Fibroblast of lung (primary cell): ENCODE measurements at regions not wholly inside any gene's neighbourhood (a gene's known extent, or its start where the extent isn't known, plus 50 kb on each side); places are given as distances from the start of the nearest gene placed in this dataset.

Experiments
- DNase-seq, 2 donors: peaks; one replicate each; pipeline versions ENCODE4 v3.0.0 to v3.0.0-alpha.2; 2010; ENCODE audit warnings: low read depth in 2 of 2
- H2AFZ ChIP-seq: 2 replicates; pipeline ENCODE4 v1.5.1; 2012; ENCODE audit warnings: low read length, control low read depth, inconsistent platforms
- H3K27ac ChIP-seq: 2 replicates; pipeline ENCODE4 v1.5.1; 2011; ENCODE audit warnings: low read length, control low read depth; ENCODE audit not compliant: insufficient read depth
- H3K27me3 ChIP-seq: 2 replicates; pipeline ENCODE4 v1.5.1; 2011; ENCODE audit warnings: mild to moderate bottlenecking, low read length; ENCODE audit not compliant: control insufficient read depth, insufficient read depth
- H3K36me3 ChIP-seq: 2 replicates; pipeline ENCODE4 v1.5.1; 2011; ENCODE audit warnings: low read length; ENCODE audit not compliant: control insufficient read depth, insufficient read depth
- H3K4me1 ChIP-seq: 2 replicates; pipeline ENCODE4 v1.5.1; 2011; ENCODE audit warnings: low read length; ENCODE audit not compliant: control insufficient read depth, insufficient read depth; ENCODE audit errors: extremely low read depth
- H3K4me2 ChIP-seq: 2 replicates; pipeline ENCODE4 v1.5.1; 2011; ENCODE audit warnings: low read length, control low read depth; ENCODE audit not compliant: insufficient read depth; ENCODE audit errors: extremely low read depth
- H3K4me3 ChIP-seq, 4 experiments: fragments of 200-600 bp in 1 of 4; sonication (generic) in 1 of 4; replicated peaks in 1 of 4; 2 replicates each; pipeline ENCODE4 v1.5.1; 2011 to 2016; ENCODE audit warnings: low read length in 4 of 4, low read depth in 3 of 4, mild to moderate bottlenecking in 3 of 4, control low read depth in 2 of 4, inconsistent platforms in 1 of 4, mixed read lengths in 1 of 4; ENCODE audit not compliant: insufficient read depth in 1 of 4; ENCODE audit errors: control extremely low read depth in 1 of 4
- H3K79me2 ChIP-seq: 2 replicates; pipeline ENCODE4 v1.5.1; 2012; ENCODE audit warnings: mild to moderate bottlenecking, low read length, inconsistent platforms; ENCODE audit not compliant: control insufficient read depth, insufficient read depth
- H3K9ac ChIP-seq: 2 replicates; pipeline ENCODE4 v1.5.1; 2011; ENCODE audit warnings: mild to moderate bottlenecking, low read length, control low read depth; ENCODE audit not compliant: insufficient read depth
- H3K9me3 ChIP-seq: 2 replicates; pipeline ENCODE4 v1.5.1; 2012; ENCODE audit warnings: low read depth, low read length; ENCODE audit not compliant: control insufficient read depth, insufficient read depth
- H4K20me1 ChIP-seq: 2 replicates; pipeline ENCODE4 v1.5.1; 2011; ENCODE audit warnings: low read length; ENCODE audit not compliant: control insufficient read depth, insufficient read depth; ENCODE audit errors: extremely low read depth
- EZH2 ChIP-seq: IDR thresholded peaks from 2 replicates; pipeline ENCODE4 v1.5.1; 2012; ENCODE audit warnings: low read length, control low read depth, mild to moderate bottlenecking; ENCODE audit errors: missing control alignments
- TF ChIP-seq, protein P1 (sequence below), 2 donors: IDR thresholded peaks in 1 of 2; conservative IDR thresholded peaks in 1 of 2; 1 replicate in 1 of 2; 2 replicates in 1 of 2; pipeline ENCODE4 v1.5.1; 2011 to 2012; ENCODE audit warnings: low read length in 2 of 2, control low read depth in 1 of 2, inconsistent platforms in 1 of 2, low read depth in 1 of 2, mild to moderate bottlenecking in 1 of 2

DNA sequence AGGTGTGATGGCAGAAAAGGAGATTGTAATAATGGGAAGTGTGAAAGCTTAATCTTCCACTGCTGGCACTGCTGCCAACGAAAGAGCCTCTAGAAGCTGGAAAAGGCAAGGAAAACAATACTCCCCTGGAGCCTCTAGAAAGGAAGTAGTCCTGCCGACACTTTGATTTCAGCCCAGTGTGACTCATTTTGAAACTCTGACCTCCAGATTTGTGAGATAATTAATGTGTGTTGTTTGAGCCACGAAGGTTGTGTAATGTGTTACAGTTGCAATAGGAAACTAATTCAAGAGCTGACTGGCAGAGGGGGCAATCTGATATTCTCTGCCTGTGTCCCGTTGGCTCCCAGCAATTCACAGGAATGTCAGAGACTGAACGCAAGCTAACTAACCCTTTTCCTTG lies 219.2 kb upstream of the UBE2E3 start:
- no peaks in the 10 kb centered on the region for H3K9me3 ChIP-seq
- DNase-seq = peak; percentile 84
- TF ChIP-seq, protein P1, sequence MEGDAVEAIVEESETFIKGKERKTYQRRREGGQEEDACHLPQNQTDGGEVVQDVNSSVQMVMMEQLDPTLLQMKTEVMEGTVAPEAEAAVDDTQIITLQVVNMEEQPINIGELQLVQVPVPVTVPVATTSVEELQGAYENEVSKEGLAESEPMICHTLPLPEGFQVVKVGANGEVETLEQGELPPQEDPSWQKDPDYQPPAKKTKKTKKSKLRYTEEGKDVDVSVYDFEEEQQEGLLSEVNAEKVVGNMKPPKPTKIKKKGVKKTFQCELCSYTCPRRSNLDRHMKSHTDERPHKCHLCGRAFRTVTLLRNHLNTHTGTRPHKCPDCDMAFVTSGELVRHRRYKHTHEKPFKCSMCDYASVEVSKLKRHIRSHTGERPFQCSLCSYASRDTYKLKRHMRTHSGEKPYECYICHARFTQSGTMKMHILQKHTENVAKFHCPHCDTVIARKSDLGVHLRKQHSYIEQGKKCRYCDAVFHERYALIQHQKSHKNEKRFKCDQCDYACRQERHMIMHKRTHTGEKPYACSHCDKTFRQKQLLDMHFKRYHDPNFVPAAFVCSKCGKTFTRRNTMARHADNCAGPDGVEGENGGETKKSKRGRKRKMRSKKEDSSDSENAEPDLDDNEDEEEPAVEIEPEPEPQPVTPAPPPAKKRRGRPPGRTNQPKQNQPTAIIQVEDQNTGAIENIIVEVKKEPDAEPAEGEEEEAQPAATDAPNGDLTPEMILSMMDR (conservative IDR thresholded peaks at IDR 0.05 in 1 of 2, IDR thresholded peaks at IDR 0.05 in 1 of 2; ENCODE audit: low read depth in 1 of 2, low read length in 2 of 2) = no peak
- TF ChIP-seq EZH2 = no peak
- H3K36me3 ChIP-seq = no peaks in the 10 kb centered on the region
- no peak overlapping the region for H2AFZ ChIP-seq
- H4K20me1 ChIP-seq = no peaks in the 10 kb centered on the region
- no peak overlapping the region for H3K4me3 ChIP-seq
- no peak overlapping the region for H3K27ac ChIP-seq
- no peak overlapping the region for H3K9ac ChIP-seq
- H3K4me2 ChIP-seq = no peak overlapping the region
- no peaks in the 10 kb centered on the region for H3K79me2 ChIP-seq
- no peaks in the 10 kb centered on the region for H3K27me3 ChIP-seq
- H3K4me1 ChIP-seq = no peaks in the 10 kb centered on the region

DNA sequence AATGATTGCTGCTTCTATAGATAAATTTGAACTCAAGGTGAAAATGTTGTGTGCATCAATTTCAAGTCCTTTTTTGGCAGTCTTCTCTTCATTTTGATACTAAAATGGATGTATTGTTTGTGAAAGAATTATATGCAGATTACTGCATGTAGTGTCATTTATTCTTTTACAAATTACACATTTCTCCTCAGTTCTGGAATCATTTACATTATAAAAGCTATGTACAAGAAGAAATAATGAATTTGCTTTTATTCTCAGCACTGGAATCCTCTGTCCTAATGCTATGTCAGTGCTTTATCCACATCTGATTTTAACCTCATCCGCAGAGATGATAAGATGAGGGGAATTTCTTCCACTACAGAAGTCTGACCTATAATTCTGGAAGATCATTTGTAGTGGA lies 220.8 kb upstream of the UBE2E3 start:
- no peaks in the 10 kb centered on the region for H4K20me1 ChIP-seq
- no peaks in the 10 kb centered on the region for H3K4me1 ChIP-seq
- H3K27me3 ChIP-seq = no peaks in the 10 kb centered on the region
- no peak overlapping the region for H3K27ac ChIP-seq
- TF ChIP-seq EZH2 = no peak
- no peaks in the 10 kb centered on the region for H3K9me3 ChIP-seq
- H2AFZ ChIP-seq = no peak overlapping the region
- no peaks in the 10 kb centered on the region for H3K79me2 ChIP-seq
- H3K4me2 ChIP-seq = no peak overlapping the region
- H3K4me3 ChIP-seq = no peak overlapping the region
- no peak overlapping the region for H3K9ac ChIP-seq
- no peaks in the 10 kb centered on the region for H3K36me3 ChIP-seq
- DNase-seq = no peak

DNA sequence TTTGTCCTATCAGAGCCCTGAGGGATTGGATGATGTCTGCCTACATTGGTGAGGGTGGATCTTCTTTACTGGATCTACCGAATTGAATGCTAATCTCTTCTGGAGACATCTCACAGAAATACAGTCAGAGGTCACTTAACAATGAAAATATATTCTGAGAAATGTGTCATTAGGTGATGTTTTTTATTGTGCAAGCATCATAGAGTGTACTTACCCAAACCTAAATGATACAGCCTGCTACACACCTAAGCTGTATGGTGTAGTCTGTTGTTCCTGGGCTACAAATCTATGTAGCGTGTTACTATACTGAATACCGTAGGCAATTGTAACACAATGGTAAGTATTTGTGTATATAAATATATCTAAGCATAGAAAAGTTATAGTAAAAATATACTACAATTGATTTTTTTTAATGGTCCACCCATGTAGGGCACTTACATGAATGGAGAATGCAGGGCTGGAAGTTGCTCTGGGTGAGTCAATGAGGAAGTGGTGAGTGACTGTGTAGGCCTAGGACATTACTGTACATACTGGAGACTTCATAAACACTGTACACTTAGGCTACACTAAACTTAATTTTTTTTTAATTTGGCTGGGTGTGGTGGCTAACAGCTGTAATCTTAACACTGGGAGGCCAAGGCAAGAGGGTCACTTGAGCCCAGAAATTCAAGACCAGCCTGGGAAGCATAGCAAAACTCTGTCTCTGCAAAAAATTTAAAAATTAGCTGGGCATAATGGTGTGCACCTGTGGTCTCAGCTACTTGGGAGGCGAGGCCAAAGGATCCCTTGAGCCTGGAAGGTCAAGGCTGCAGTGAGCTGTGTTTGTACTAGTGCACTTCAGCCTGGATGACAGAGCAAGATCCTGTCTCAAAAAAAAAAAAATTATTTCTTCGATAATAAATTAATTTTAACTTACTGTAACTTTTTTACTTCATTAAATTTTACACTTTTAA lies 226.3 kb upstream of the UBE2E3 start:
- peak; percentile 53 to 65 for DNase-seq
- no peak overlapping the region for H3K4me3 ChIP-seq
- no peak overlapping the region for H3K9ac ChIP-seq
- no peaks in the 10 kb centered on the region for H3K9me3 ChIP-seq
- no peaks in the 10 kb centered on the region for H4K20me1 ChIP-seq
- H3K79me2 ChIP-seq = no peaks in the 10 kb centered on the region
- no peaks in the 10 kb centered on the region for H3K27me3 ChIP-seq
- H3K4me1 ChIP-seq = peaks cover 2% of the 10 kb centered on the region
- H2AFZ ChIP-seq = peak overlapping the region; percentile 35
- TF ChIP-seq, protein P1 (conservative IDR thresholded peaks at IDR 0.05 in 1 of 2, IDR thresholded peaks at IDR 0.05 in 1 of 2; ENCODE audit: low read depth in 1 of 2, low read length in 2 of 2) = no peak
- TF ChIP-seq EZH2 = no peak
- H3K27ac ChIP-seq = no peak overlapping the region
- H3K4me2 ChIP-seq = no peak overlapping the region
- H3K36me3 ChIP-seq = no peaks in the 10 kb centered on the region
